Skeletal muscle satellite cell (primary cell): ENCODE measurements at regions not wholly inside any gene's neighbourhood (a gene's known extent, or its start where the extent isn't known, plus 50 kb on each side); places are given as distances from the start of the nearest gene placed in this dataset.

Experiments used
- H3K27me3 ChIP-seq: 2 replicates; pipeline ENCODE4 v1.7.0; 2013; ENCODE audit warnings: low read length; ENCODE audit not compliant: control insufficient read depth, insufficient read depth
- H3K36me3 ChIP-seq: 2 replicates; pipeline ENCODE4 v1.7.0; 2013; ENCODE audit warnings: mild to moderate bottlenecking, control low read depth, low read length; ENCODE audit not compliant: insufficient read depth
- H3K4me1 ChIP-seq: 2 replicates; pipeline ENCODE4 v1.7.0; 2013; ENCODE audit warnings: low read length; ENCODE audit not compliant: control insufficient read depth, insufficient read depth
- H3K4me2 ChIP-seq: 2 replicates; pipeline ENCODE4 v1.7.0; 2013; ENCODE audit warnings: mild to moderate bottlenecking, low read length
- H3K4me3 ChIP-seq: 2 replicates; pipeline ENCODE4 v1.7.0; 2013; ENCODE audit warnings: low read length
- H3K9ac ChIP-seq: 2 replicates; pipeline ENCODE4 v1.7.0; 2013; ENCODE audit warnings: mild to moderate bottlenecking, low read depth, low read length, moderate library complexity
- H3K9me3 ChIP-seq: replicated peaks from 2 replicates; pipeline ENCODE4 v1.7.0; 2013; ENCODE audit warnings: mild to moderate bottlenecking, control low read depth, low read length

GRCh38 chr7:11950942-11951341 is 118.9 kb upstream of the THSD7A start:
- Histone ChIP-seq H3K36me3 (no peaks in the 10 kb centered on the region), H3K9ac (no peak overlapping the region), H3K9me3 (no peaks in the 10 kb centered on the region), H3K27me3 (no peaks in the 10 kb centered on the region), H3K4me2 (no peak overlapping the region), H3K4me1 (no peaks in the 10 kb centered on the region), H3K4me3 (no peak overlapping the region)

DNA sequence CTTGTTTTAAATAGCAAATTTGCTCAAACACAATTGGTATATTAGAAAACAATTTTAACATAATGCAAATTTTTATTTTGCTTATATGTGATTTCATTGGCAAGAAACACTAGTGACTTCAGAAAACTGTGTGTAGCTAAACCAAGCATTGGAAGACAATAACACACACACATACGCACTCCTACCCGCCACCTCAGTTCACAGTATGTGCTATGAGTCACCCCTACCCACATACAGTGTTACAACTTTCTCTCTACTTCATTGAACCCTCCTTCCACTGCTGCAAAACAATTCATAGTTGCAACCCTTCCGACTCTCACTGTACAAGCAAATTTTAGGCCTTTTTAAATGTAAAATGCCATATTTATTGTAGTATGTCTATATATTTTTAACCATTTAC is 119.9 kb upstream of the THSD7A start:
- Histone ChIP-seq H3K4me2 (no peak overlapping the region), H3K4me1 (no peaks in the 10 kb centered on the region), H3K27me3 (no peaks in the 10 kb centered on the region), H3K9ac (no peak overlapping the region), H3K9me3 (no peaks in the 10 kb centered on the region), H3K4me3 (no peak overlapping the region), H3K36me3 (no peaks in the 10 kb centered on the region)

DNA sequence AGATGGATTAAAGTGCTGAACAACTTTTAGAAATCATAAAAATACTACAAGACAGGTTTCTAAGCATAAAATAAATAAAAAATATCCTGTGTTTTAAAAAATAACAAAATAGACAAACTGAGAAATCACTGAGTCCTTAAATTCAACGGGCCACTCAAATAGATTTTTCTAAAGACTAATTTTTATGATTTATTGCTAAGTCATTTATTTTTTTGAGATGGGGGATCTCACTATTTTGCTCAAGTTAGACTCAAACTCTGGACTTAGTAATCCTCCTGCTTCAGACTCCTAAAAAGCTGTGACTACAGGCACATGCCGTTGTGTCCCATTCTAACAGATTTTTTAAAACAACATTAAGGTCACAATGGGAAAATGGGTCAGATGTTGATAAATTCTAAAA is 121.0 kb upstream of the THSD7A start:
- Histone ChIP-seq H3K4me1 (no peaks in the 10 kb centered on the region), H3K9me3 (no peaks in the 10 kb centered on the region), H3K4me3 (no peak overlapping the region), H3K36me3 (no peaks in the 10 kb centered on the region), H3K4me2 (no peak overlapping the region), H3K9ac (no peak overlapping the region), H3K27me3 (no peaks in the 10 kb centered on the region)

DNA sequence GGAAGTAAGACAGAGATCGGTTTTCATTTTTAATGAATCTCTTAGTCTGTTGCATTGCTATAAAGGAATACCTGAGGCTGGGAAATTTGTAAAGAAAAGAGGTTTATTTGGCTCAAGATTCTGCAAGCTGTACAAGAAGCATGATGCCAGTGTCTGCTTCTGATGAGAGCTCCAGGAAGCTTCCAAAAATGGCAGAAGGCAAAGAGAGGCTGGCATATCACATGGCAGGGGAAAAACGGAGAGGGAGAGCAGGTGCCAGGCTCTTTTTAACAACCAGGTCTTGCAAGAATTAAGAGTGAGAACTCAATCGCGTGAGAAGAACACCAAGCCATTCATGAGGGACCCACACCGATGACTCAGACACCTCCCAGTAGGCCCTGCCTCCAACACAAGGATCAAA is 125.0 kb upstream of the THSD7A start:
- H3K4me2 ChIP-seq: no peak overlapping the region
- H3K36me3 ChIP-seq: no peaks in the 10 kb centered on the region
- H3K4me1 ChIP-seq: no peaks in the 10 kb centered on the region
- no peak overlapping the region for H3K9ac ChIP-seq
- H3K27me3 ChIP-seq: no peaks in the 10 kb centered on the region
- H3K4me3 ChIP-seq: no peak overlapping the region
- no peaks in the 10 kb centered on the region for H3K9me3 ChIP-seq

DNA sequence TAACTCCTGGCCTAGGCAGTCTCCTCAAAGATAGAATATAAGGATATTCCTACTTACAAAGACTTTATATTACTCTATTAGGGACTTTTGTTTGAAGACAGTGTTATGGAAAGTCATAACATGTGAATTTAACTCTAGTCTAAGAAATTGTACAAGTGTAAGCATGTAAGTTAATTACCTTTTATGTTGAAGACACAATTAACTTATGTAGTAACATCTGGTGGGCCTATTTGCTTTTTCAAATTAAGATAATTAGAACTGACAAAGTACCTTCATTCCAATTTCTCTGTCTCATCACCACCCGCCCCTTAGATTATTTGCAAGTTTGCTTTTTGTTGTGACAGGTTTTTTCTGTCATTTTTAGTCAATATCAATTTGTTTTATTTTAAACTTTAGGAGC is 126.0 kb upstream of the THSD7A start:
- H3K9ac ChIP-seq: no peak overlapping the region
- no peak overlapping the region for H3K4me3 ChIP-seq
- H3K36me3 ChIP-seq: no peaks in the 10 kb centered on the region
- H3K27me3 ChIP-seq: no peaks in the 10 kb centered on the region
- no peaks in the 10 kb centered on the region for H3K4me1 ChIP-seq
- no peak overlapping the region for H3K4me2 ChIP-seq
- no peaks in the 10 kb centered on the region for H3K9me3 ChIP-seq

DNA sequence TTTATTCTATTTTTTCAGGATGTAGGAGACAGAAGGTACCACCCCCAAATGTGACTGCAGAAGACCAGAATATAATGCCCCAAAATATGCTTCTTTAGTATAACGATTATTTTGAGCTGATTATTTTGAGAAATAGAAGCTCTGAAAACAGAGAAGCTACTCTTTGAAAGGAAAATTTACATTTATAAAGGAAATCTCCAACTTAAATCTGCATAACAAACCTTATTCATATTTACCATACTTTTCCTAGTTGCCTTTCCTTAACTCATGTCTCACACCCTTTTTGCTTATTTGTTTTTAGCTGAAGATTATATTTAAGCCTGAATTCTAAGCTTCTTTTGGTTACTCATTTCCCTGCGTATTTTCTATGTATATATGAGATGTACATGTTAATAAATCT is 127.1 kb upstream of the THSD7A start:
- H3K9me3 ChIP-seq: no peaks in the 10 kb centered on the region
- H3K27me3 ChIP-seq: no peaks in the 10 kb centered on the region
- no peaks in the 10 kb centered on the region for H3K36me3 ChIP-seq
- no peak overlapping the region for H3K4me2 ChIP-seq
- H3K4me1 ChIP-seq: no peaks in the 10 kb centered on the region
- no peak overlapping the region for H3K4me3 ChIP-seq
- H3K9ac ChIP-seq: no peak overlapping the region

DNA sequence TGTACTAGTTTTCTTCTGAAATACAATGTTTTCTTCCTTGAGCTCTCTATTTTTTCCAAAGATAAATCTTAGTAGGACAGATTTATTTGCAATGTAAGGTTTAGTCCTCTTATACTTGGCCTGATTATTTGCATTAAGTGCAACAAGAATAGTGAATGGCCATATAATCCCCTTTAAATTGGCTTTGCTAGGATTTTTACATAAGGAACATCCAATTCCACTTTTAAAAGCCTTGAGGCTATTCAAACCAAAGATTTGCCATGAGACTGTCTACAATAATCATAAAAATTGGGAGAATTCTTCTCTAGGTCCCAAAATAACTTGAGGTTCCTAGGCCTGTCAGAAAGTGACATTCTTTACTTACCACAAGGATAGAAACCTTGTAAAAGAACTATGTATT is 128.6 kb upstream of the THSD7A start:
- Histone ChIP-seq H3K4me3 (no peak overlapping the region), H3K27me3 (no peaks in the 10 kb centered on the region), H3K9ac (no peak overlapping the region), H3K36me3 (no peaks in the 10 kb centered on the region), H3K4me2 (no peak overlapping the region), H3K9me3 (no peaks in the 10 kb centered on the region), H3K4me1 (no peaks in the 10 kb centered on the region)

GRCh38 chr7:11969643-11970042 is 137.6 kb upstream of the THSD7A start:
- Histone ChIP-seq H3K27me3 (no peaks in the 10 kb centered on the region), H3K4me1 (no peaks in the 10 kb centered on the region), H3K9me3 (no peaks in the 10 kb centered on the region), H3K4me2 (no peak overlapping the region), H3K4me3 (no peak overlapping the region), H3K9ac (no peak overlapping the region), H3K36me3 (no peaks in the 10 kb centered on the region)

DNA sequence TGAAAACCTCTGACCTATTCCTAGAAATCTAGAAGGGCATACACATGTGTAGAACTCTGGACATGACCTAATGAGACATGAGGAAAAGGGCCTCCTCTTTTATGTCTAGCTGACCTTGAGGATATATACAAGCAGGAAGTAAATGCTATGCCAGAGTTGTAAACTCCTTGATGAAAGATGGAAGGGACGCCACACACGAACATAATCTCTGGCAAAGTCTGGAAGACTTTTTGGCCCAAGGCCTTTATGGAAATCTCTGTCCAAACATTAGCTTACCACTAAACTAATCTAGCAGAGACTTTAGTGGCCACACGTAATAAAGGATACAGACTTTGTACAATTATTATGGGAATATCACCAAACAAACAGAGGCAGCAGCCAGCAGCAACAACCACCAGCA is 138.1 kb upstream of the THSD7A start:
- Histone ChIP-seq H3K36me3 (no peaks in the 10 kb centered on the region), H3K4me3 (no peak overlapping the region)

DNA sequence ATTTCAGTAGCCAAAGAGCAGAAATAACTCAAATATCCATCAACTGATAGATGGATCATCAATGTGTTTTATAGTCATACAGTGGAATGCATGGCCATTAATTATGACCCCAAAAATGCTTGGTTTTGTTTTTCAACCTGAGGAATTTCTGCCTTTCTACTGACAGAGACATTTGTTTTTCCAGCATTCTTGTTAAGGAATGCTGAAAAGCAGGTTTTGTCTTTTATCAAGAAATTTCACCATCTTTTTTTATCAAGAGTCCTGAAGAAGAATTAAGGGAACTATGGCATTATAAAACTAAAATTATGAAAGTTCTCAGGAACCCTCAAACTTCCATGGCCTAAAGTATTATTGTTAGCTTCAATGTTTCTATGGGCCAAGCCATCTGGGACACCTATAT is 153.4 kb upstream of the THSD7A start:
- H3K4me3 ChIP-seq: no peak overlapping the region
- no peaks in the 10 kb centered on the region for H3K27me3 ChIP-seq
- H3K9me3 ChIP-seq: no peaks in the 10 kb centered on the region
- no peaks in the 10 kb centered on the region for H3K4me1 ChIP-seq
- no peaks in the 10 kb centered on the region for H3K36me3 ChIP-seq
- no peak overlapping the region for H3K9ac ChIP-seq
- no peak overlapping the region for H3K4me2 ChIP-seq

More for the DNA sequence above, 138.1 kb upstream of the THSD7A start:
- H3K4me2 ChIP-seq: no peak overlapping the region
- no peaks in the 10 kb centered on the region for H3K4me1 ChIP-seq
- no peaks in the 10 kb centered on the region for H3K9me3 ChIP-seq
- H3K9ac ChIP-seq: no peak overlapping the region
- no peaks in the 10 kb centered on the region for H3K27me3 ChIP-seq

DNA sequence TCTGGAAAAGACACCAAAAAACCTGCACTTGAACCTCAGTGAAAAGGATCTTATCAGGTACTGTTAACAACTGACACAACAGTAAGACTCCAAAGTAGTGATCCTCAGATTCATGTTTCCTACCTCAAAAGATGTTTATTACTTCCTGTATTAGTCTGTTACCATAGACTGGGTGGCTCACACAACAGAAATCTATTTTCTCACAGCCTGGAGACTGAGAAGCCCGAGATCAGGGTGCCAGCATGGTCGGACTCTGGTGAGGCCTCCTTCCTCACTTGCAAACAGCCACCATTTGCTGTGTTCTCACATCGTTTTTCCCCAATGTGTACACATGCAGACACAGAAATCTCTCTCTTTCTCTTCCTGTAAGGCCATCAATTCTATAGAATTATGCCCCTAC is 154.0 kb upstream of the THSD7A start:
- Histone ChIP-seq H3K27me3 (no peaks in the 10 kb centered on the region), H3K4me3 (no peak overlapping the region), H3K4me2 (no peak overlapping the region), H3K9me3 (no peaks in the 10 kb centered on the region), H3K36me3 (no peaks in the 10 kb centered on the region), H3K4me1 (no peaks in the 10 kb centered on the region), H3K9ac (no peak overlapping the region)

- H3K4me1 ChIP-seq: no peaks in the 10 kb centered on the region
- no peak overlapping the region for H3K9ac ChIP-seq
- H3K9me3 ChIP-seq: no peaks in the 10 kb centered on the region
- no peaks in the 10 kb centered on the region for H3K27me3 ChIP-seq
- no peak overlapping the region for H3K4me2 ChIP-seq
- no peaks in the 10 kb centered on the region for H3K36me3 ChIP-seq
- no peak overlapping the region for H3K4me3 ChIP-seq
These were observed 156.2 kb upstream of the THSD7A start for GRCh38 chr7:11988186-11988585.
